ENCODE measurements at regions not wholly inside any gene's neighbourhood (a gene's known extent, or its start where the extent isn't known, plus 50 kb on each side); places are given as distances from the start of the nearest gene placed in this dataset.
"Not testable (repeated sequence)": the region's sequence is repeated elsewhere in the genome, so short reads cannot be mapped to it uniquely, and the experiment has no call there.

DNA sequence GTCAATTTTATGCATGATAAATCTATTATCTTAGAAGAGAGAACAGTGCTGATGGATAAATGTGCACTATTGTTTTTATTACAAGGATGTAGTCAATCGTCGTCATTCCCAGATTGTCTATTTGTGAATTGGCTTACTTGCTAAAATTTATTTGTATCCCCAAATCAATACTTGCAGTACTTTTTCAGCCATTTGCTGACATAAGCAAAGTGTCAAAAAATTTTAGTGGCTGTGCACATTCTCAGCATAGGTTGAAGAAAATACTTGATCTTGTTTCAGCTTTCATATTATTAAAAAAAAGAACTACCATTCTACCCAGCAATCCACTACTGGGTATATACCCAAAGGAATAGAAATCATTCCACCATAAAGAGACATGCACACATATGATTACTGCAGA lies 477.9 kb upstream of the CA10 start:
- Histone ChIP-seq H3K27me3 (no peaks in the 10 kb centered on the region), H3K9me3 (no peaks in the 10 kb centered on the region), H3K27ac (no peak overlapping the region), H3K4me3 (no peak overlapping the region), H3K36me3 (no peaks in the 10 kb centered on the region), H3K4me1 (no peaks in the 10 kb centered on the region)
- DNase-seq (ENCODE audit: extremely low spot score in 2 of 2), result no peak
- intact Hi-C loops (cut with DNase I), result no loop called here
- TF ChIP-seq POLR2AphosphoS5 (IDR thresholded peaks at IDR 0.05; ENCODE audit: insufficient read depth in 1 of 2, low read depth in 1 of 2) (no peak), POLR2A (IDR thresholded peaks at IDR 0.05) (no peak)
- TF ChIP-seq, protein P1, sequence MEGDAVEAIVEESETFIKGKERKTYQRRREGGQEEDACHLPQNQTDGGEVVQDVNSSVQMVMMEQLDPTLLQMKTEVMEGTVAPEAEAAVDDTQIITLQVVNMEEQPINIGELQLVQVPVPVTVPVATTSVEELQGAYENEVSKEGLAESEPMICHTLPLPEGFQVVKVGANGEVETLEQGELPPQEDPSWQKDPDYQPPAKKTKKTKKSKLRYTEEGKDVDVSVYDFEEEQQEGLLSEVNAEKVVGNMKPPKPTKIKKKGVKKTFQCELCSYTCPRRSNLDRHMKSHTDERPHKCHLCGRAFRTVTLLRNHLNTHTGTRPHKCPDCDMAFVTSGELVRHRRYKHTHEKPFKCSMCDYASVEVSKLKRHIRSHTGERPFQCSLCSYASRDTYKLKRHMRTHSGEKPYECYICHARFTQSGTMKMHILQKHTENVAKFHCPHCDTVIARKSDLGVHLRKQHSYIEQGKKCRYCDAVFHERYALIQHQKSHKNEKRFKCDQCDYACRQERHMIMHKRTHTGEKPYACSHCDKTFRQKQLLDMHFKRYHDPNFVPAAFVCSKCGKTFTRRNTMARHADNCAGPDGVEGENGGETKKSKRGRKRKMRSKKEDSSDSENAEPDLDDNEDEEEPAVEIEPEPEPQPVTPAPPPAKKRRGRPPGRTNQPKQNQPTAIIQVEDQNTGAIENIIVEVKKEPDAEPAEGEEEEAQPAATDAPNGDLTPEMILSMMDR (IDR thresholded peaks at IDR 0.05), result no peak

DNA sequence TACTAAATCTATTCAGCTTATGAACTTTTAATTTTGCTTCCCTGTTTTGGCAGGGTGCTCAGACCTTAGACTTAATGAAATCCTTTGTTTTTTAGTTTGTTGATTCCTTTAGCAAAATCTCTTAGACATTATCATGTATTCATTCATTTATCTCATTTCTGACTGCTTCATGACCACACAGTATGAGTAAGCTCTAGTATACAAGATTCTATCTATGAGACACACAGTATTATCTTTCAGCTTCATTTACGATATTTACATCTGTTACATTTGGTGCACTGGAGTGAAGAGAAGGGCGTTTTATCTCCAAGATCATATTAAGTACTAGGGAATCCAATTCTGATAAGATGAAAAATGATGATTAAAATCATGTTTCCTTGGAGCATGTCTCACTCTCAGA lies 448.1 kb upstream of the CA10 start:
- DNase-seq (ENCODE audit: extremely low spot score in 2 of 2), result no peak

DNA sequence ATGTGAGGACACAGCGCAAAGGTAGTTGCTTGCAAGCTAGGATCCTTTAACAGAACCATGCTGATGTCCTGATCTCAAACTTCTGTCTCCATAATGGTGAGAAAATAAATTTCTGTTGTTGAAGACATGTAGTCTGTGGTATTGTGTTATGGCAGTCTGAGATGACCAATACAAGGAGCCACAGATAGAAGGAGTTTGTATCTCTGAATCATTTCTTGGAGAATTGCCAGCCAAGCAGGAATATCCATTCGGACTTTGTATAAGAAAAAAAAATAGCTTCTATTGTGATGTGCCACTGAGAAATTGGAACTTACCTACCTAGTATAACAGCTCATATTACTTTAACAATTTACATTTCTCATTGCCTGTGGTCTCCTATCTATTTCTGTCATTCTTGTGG lies 447.6 kb upstream of the CA10 start:
- Histone ChIP-seq H3K9me3 (no peaks in the 10 kb centered on the region), H3K4me1 (no peaks in the 10 kb centered on the region), H3K4me3 (no peak overlapping the region), H3K27ac (no peak overlapping the region), H3K36me3 (no peaks in the 10 kb centered on the region), H3K27me3 (no peaks in the 10 kb centered on the region)
- TF ChIP-seq POLR2A (IDR thresholded peaks at IDR 0.05) (no peak), POLR2AphosphoS5 (IDR thresholded peaks at IDR 0.05; ENCODE audit: insufficient read depth in 1 of 2, low read depth in 1 of 2) (no peak)
- TF ChIP-seq, protein P1 (IDR thresholded peaks at IDR 0.05), result no peak
- DNase-seq (ENCODE audit: extremely low spot score in 2 of 2), result no peak
- intact Hi-C loops (cut with DNase I), result no loop called here

More for the DNA sequence above, 448.1 kb upstream of the CA10 start:
- Histone ChIP-seq H3K4me1 (no peaks in the 10 kb centered on the region), H3K27me3 (no peaks in the 10 kb centered on the region), H3K27ac (no peak overlapping the region), H3K36me3 (no peaks in the 10 kb centered on the region), H3K4me3 (no peak overlapping the region), H3K9me3 (no peaks in the 10 kb centered on the region)
- TF ChIP-seq, protein P1 (IDR thresholded peaks at IDR 0.05), result no peak
- TF ChIP-seq POLR2A (IDR thresholded peaks at IDR 0.05) (no peak), POLR2AphosphoS5 (IDR thresholded peaks at IDR 0.05; ENCODE audit: insufficient read depth in 1 of 2, low read depth in 1 of 2) (no peak)
- intact Hi-C loops (cut with DNase I), result no loop called here

DNA sequence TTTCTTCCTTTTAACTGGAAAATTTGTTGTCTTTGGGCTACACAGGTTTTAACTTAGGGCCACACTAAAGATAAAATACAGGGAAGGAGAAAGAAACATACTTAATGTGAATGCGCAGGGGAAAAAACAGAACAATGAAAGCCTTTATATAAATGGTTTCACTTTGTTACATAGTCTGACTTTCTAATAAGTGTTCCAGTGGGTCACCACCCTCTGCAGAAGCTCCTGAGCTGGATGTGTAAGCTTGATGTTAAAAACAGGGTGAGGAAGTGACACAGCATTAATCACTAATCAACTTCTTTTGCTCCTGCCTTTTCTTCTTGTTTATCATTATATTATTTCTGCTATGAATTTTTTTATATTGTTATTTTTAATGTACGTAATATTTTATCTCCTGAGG lies 445.6 kb upstream of the CA10 start:
- intact Hi-C loops (cut with DNase I), result no loop called here
- Histone ChIP-seq H3K4me3 (no peak overlapping the region), H3K36me3 (no peaks in the 10 kb centered on the region), H3K27me3 (no peaks in the 10 kb centered on the region), H3K4me1 (no peaks in the 10 kb centered on the region), H3K9me3 (no peaks in the 10 kb centered on the region), H3K27ac (no peak overlapping the region)
- DNase-seq (ENCODE audit: extremely low spot score in 2 of 2), result no peak
- TF ChIP-seq POLR2AphosphoS5 (IDR thresholded peaks at IDR 0.05; ENCODE audit: insufficient read depth in 1 of 2, low read depth in 1 of 2) (no peak), POLR2A (IDR thresholded peaks at IDR 0.05) (no peak)
- TF ChIP-seq, protein P1 (IDR thresholded peaks at IDR 0.05), result no peak

DNA sequence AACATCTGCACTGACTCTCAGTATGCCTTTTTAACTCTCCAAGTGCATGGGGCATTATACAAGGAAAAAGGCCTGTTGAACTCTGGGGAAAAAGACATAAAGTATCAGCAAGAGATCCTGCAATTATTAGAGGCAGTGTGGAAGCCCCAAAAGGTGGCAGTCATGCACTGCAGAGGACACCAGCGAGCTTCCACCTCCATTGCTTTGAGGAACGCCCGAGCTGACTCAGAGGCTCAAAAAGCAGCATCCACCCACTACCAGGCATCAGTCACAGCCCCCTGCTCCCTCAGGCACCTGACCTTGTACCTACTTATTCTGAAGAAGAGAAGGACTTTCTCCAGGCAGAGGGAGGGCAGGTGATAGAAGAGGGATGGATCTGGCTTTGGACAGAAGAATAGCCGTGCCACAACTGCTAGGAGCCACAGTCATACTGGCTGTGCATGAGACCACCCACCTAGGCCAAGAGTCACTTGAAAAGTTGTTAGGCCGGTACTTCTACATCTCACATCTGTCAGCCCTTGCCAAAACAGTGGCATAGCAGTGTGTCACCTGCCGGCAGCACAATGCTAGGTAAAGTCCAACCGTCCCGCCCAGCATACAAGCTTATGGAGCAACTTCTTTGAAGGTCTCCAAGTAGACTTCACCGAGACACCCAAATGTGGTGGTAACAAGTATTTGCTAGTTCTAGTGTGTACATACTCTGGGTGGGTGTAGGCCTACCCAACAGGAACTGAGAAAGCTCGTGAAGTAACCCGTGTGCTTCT lies 439.1 kb upstream of the CA10 start:
- H3K36me3 ChIP-seq; H3K4me3 ChIP-seq; H3K27ac ChIP-seq; H3K27me3 ChIP-seq; DNase-seq (ENCODE audit: extremely low spot score in 2 of 2); intact Hi-C loops (cut with DNase I); H3K4me1 ChIP-seq; H3K9me3 ChIP-seq: not testable (repeated sequence)

All from vagina (tissue), 2 donors.